ENCODE measurements at regions not wholly inside any gene's neighbourhood (a gene's known extent, or its start where the extent isn't known, plus 50 kb on each side); places are given as distances from the start of the nearest gene placed in this dataset.

GRCh38 chr9:126154869-126155268, 171.8 kb upstream of the MVB12B start:
- no peak for DNase-seq

GRCh38 chr9:126155756-126156664, 170.6 kb upstream of the MVB12B start:
- DNase-seq: no peak

GRCh38 chr9:126156898-126157297, 169.7 kb upstream of the MVB12B start:
- DNase-seq: no peak

GRCh38 chr9:126157423-126157822, 169.2 kb upstream of the MVB12B start:
- no peak for DNase-seq

DNA sequence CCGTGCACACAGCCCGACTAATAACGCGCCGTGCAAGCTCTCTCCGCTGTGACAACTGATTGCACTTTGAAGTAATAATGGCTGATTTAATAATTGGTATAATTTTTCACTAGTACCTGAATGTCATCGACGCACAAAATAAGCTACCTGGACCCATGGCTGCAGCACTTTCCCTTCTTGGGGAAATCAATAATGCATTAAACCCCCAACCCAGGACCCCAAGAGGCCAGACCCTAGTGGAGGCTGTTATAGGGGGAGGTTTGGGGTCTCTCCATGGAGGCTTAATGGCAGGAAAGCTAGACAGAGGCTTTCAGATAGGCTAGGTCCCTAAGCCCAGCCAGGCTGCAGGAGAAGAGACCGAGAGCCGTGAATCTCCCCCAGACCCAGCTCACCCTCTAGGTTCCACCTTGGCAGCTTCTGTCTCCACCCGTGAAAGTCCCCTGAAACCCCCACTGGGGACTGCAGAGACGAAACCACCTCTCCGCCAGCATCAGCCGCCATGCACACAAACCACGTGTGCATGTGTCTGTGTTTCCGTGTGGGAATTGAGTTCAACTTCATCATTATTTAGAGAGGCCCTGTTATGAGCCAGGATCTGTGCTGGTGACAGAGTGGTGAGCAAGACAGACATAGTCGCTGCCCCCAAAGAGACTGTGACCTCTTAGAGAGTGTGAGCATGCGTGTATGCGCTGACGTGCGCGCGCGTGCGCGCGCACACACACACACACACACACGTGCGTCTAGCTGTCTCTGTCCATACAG, 168.6 kb upstream of the MVB12B start:
- no peak for DNase-seq

DNA sequence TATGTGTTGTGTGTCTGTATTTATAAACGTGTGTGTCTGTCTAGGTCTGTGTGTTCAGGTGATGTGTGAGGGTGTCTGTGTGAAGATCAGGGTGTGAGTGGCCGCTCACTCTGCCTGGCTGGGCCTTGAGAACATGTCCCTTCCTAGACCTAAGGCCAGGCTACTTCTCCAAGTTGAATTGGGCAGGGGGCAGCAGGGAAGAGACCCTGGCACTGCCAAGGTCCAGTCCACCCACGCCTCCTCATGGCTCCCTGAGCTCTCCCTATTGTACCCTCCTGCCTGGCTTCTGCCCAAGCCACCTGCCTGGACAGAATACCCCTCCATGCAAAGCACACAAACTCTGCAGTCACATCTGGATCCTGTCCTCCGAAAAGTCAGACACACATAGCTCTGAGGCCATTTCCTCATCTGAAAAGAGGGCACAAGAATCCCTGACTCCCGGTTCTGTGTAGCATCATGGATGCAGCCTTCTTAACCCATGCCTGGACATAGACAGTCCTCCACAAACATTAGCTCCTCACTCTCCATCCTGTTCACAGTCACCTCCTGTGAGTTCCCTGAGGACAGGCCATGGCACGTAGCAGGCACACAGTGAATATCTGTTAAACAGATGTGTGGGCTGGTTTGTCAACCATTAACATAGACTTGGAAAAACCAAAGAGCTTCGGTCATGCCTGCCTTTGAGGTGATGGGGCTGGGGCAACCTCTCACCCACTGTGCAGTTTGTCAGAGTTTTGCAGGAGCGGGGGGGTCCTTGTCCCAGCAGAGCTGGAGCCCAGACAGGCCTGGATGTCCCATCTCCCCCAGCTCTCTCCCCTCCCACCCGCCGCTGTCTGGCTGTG, 167.8 kb upstream of the MVB12B start:
- DNase-seq: no peak

DNA sequence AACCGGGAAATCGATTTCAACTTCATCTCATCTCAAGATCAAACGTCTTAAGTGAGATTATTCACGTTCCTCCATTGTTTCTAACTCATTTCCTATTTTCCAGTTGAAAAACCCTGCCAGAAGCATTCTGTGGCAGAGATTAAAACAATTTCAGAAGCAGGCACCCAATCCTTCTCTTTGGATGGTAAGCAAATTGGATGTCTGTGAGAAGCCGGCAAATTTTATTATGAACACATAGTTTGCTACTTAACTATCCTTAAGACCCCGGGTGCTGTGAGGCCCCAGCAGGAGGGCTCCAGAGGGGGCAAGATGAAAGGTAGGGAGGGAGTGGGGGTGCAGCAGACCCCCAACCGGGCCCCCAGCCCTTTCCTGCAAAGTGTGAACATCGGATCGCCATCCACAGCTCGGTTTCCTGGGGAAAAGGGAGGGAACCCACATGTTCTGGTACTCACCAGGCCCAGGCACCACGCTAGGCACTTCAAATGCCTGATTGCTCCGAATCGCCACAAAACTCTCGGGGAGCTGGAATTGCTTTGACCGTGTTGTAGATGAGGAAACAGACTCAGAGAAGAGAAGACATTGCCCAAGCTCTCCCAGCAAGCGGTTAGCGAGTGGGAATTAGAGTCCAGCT, 167.1 kb upstream of the MVB12B start:
- no peak for DNase-seq

DNA sequence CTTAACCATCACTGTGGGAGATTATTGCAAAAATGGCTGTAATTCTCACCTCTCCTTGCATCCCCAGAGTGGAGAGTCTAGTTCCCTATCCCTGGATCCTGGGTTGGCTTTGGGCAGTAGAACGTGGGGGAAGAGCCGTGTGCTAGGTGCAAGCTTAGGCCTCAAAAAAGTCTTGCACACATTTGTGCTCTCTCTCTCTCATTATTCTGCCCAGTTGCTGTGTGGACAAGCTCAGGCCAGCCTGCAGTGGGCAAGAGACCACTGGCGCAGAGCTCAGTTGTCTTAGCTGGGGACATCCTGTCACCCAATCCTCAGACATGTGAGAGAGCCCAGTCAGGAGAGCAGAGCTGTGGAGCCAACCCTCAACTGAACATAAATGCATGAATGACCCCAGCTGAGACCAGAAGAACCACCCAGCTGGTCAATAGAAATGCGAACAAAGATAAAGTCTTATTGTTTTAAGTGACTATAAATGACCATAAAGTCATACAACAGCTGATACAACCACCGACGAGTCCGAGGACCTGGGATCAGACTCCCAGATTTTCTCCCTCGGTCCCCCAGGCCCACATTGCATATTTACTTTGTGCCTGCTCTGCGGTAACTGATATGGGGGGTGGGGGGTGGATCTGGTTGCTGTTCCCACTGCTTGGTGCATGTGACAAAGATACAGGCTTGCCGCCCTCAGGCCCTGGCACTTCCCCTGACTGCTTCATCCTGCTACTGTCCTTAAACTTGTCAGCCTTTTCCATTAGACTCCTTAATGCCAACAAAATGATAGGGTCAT, 166.4 kb upstream of the MVB12B start:
- no peak for DNase-seq

DNA sequence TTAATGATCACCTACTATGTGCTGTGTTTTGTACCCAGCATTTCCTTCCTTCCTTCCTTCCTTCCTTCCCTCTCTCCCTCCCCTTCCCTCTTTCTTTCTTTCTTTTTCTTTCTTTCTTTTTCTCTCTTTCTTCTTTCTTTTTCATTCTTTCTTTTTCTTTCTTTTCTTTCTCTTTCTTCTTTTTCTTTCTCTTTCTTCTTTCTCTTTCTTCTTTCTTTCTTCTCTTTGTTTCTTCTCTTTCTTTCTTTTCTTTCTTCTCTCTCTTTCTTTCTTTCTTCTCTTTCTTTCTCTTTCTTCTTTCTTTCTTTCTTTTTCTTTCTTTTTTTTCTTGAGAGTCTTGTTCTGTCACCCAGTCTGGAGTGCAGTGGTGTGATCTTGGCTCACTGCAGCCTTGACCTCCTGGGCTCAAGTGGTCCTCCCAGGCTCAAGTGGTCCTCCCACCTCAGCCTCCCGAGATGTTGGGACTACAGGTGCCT, 165.7 kb upstream of the MVB12B start:
- no peak for DNase-seq

GRCh38 chr9:126162611-126163381, 163.8 kb upstream of the MVB12B start:
- DNase-seq: no peak

DNA sequence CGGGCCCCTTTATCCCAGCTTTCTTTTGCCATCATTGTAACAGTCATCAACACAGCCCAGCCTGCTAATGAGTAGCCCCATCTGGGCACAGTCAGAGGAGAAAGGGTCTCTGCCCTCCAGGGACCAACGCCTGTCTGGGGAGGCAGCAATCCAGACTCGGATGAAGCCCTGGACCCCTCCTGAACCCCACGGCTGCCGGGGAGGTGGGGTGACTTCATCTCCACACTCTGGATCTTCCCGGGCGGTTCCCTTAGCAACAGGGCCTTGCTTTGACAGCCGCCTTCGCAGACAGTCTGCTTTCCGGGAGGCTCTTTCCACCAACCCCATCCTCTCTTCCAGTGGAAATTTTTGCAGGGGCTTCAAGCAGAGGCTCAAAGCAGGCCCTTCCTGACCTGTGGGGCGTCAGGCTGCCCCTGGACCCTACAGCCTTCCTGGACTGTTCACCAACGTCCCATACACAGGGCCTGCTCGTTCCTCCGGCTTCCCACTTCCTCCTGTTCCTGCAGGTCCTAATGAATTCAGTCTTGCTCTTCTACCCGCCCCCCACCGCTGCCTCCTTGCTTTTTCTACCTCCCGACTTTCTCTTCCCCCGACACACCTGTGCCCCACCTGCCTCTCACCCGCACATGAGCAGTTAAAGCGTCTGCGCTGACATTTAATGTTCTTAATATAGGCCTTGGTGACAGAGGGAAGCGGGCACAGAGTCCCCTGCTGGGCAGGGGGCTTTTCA, 161.7 kb upstream of the MVB12B start:
- DNase-seq: no peak

DNA sequence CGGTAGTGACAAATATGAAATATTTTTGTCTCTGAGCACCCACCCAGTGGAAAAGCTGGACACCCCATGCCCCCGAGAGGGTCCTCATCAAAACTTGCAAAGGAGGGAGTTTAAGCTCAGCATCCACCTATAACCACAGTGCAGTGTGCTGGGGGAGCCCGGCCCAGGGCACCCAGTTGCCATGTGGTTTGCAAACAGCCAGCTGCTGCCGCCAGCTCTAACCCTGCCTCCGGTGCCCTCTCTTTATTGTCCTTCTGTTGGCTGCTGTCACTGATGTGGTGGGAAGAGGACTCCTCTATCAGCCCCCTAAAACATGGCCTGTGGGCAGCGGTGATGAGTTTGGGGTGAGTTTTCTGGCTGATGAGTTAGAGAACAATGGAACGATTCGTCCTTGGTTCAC, 160.9 kb upstream of the MVB12B start:
- DNase-seq: no peak

DNA sequence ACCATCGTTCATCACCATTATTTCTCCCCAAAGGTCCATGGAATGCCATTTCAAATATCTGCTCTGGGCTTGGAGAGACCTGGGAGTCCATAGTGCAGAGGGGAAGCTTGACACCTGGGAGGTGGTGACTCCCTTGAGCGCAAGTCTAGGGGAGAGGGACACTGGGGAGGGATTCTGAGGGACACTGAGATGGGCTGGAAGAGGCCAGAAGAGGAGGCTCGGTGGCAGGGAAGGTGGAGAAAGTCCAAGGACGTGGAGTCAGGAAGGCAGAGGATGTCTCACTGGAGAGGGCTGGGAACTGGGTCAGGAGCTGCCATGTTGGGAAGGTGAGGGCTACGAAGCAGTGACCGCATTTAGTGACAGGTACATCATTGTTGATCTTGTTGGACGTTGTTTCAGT, 160.3 kb upstream of the MVB12B start:
- DNase-seq: no peak

DNA sequence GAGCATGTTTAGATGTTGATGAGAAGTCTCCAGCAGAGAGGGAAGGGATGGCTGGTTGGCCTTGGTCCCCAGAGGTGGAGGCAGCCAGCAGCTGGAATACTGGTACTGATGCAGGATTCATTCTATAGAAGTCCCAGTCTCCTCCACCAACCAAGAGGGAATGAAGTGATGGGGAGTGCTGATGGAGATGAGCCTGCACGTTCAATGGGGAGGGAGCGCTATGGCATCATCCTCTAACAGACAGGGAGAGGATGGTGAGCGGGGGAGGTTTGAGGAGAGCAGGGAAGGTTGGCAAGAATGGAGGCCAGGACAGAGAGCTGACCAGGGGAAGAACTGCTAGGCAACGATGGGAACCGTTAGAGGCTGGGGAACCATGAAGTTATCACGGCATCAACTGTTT, 159.8 kb upstream of the MVB12B start:
- no peak for DNase-seq

- DNase-seq: no peak
These were observed 156.9 kb upstream of the MVB12B start for GRCh38 chr9:126169736-126170135.

GRCh38 chr9:126170286-126170823, 156.3 kb upstream of the MVB12B start:
- DNase-seq: no peak

GRCh38 chr9:126171641-126172040, 155.0 kb upstream of the MVB12B start:
- DNase-seq: no peak

DNA sequence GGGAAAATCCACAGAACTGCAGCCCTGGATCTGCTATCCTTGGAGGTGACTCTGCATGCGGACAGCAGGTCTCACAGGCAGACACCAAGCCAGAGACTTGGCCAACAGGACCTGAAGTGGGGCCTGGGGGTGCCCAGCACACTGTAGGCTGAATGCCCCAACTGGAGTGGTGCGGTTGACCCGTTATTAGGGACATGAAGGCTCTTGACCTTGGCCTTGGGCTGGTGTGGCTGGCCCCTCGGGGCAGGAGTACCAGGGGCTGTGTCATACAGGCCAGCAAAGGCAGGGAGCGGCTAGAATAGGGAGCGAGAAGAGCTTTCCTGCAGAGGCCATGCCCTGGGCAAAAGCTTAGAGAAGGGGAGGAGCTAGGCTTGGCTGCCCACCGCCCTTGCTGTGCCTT, 153.2 kb upstream of the MVB12B start:
- no peak for DNase-seq

GRCh38 chr9:126173929-126174328, 152.7 kb upstream of the MVB12B start:
- DNase-seq: no peak

DNA sequence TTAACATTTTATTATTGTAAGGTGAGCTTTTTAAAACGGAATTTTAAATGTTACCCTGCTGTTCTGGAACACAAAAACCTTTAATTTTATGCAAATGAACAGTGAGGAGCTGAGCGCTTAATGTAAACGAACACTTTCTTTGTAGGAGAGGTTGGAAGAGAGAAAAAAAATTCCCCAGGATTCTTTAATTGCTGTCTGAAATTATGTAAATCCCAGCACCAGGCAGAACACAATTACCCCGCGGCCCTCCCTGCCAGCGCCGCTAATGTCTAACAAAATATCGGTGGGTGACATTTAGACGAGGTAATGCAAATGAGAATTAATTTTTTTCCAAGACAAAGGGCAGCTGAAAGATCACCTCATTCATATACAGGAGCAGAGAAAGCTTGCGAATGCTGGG, 143.4 kb upstream of the MVB12B start:
- DNase-seq: no peak

Measured in COR-L47 (cell line).